ENCODE measurements at regions not wholly inside any gene's neighbourhood (a gene's known extent, or its start where the extent isn't known, plus 50 kb on each side); places are given as distances from the start of the nearest gene placed in this dataset.

DNA sequence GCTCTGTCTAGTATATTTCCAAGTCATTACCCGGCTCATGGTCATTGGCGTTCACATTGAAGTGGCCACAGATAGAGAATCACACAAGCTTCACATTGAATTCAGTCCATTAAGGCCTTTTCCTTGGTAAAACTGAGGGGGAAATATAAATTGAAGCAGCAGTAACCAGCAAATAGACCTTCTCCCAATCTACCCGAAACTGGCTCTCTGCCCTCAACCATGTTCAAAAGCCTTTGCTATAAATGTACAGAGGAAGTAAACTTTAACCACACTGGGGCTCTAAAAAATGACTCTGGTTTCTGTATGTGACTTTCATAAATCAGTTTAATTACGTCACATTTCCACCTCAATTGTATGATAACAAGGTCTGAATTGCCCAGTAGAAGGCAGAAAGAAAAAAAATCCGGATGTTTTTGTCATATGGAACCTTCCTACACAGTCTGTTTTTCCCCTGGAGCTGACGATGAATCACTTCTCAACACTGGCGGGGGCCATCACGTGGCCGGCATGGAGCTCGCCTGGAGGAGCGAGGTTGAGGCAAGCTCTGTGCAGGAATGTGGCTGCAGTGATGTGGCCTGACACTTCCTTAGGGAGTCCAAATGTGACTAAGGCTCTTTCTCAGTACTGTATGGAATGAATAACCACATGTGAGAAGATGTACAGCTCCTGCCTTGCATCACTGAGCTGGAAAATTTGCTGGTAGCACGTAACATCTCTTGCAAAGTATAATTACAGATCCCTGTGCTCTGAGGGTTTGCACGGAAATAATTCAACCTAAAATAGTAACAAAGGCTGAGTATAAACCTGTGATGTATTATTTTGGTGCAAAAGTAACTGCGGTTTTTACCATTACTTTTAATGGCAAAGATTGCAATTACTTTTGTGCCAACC is 58.6 kb upstream of the SNX9 start (continued):
- TF ChIP-seq, protein P1, sequence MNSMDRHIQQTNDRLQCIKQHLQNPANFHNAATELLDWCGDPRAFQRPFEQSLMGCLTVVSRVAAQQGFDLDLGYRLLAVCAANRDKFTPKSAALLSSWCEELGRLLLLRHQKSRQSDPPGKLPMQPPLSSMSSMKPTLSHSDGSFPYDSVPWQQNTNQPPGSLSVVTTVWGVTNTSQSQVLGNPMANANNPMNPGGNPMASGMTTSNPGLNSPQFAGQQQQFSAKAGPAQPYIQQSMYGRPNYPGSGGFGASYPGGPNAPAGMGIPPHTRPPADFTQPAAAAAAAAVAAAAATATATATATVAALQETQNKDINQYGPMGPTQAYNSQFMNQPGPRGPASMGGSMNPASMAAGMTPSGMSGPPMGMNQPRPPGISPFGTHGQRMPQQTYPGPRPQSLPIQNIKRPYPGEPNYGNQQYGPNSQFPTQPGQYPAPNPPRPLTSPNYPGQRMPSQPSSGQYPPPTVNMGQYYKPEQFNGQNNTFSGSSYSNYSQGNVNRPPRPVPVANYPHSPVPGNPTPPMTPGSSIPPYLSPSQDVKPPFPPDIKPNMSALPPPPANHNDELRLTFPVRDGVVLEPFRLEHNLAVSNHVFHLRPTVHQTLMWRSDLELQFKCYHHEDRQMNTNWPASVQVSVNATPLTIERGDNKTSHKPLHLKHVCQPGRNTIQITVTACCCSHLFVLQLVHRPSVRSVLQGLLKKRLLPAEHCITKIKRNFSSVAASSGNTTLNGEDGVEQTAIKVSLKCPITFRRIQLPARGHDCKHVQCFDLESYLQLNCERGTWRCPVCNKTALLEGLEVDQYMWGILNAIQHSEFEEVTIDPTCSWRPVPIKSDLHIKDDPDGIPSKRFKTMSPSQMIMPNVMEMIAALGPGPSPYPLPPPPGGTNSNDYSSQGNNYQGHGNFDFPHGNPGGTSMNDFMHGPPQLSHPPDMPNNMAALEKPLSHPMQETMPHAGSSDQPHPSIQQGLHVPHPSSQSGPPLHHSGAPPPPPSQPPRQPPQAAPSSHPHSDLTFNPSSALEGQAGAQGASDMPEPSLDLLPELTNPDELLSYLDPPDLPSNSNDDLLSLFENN (IDR thresholded peaks at IDR 0.05; ENCODE audit: low read depth in 2 of 2, low read length in 2 of 2), result no peak
- TF ChIP-seq ZNF668 (CRISPR knock-in tag; IDR thresholded peaks at IDR 0.05) (no peak), ZNF175 (CRISPR knock-in tag; IDR thresholded peaks at IDR 0.05; ENCODE audit: low read depth) (peak; percentile 74; the same call in 1 of the 2 replicates), BDP1 (IDR thresholded peaks at IDR 0.05; ENCODE audit: insufficient read depth, insufficient read length) (no peak), MTF1 (CRISPR knock-in tag; IDR thresholded peaks at IDR 0.05; ENCODE audit: borderline replicate concordance) (no peak), KLF13 (tag; IDR thresholded peaks at IDR 0.05; ENCODE audit: borderline replicate concordance, low read depth) (no peak), ZNF263 (CRISPR knock-in tag; IDR thresholded peaks at IDR 0.05; ENCODE audit: borderline replicate concordance) (peak; percentile 80; the same call in 1 of the 2 replicates), SRF (CRISPR knock-in tag; IDR thresholded peaks at IDR 0.05) (no peak), SMARCA5 (IDR thresholded peaks at IDR 0.05) (no peak), EGR1 (conservative IDR thresholded peaks at IDR 0.05) (no peak), RAD21 (CRISPR knock-in tag; conservative IDR thresholded peaks at IDR 0.05 in 1 of 2, IDR thresholded peaks at IDR 0.05 in 1 of 2) (peak; percentile 29 to 30), CREBBP (IDR thresholded peaks at IDR 0.05; ENCODE audit: low read depth, low read length) (no peak), SPI1 (IDR thresholded peaks at IDR 0.05; ENCODE audit: borderline replicate concordance, low read depth, low read length) (no peak), FUS (optimal IDR thresholded peaks at IDR 0.05; ENCODE audit: low read depth, low read length) (no peak), DDX20 (tag; IDR thresholded peaks at IDR 0.05; ENCODE audit: low read depth) (no peak), BCL6 (CRISPR knock-in tag; IDR thresholded peaks at IDR 0.05) (no peak), HNRNPLL (IDR thresholded peaks at IDR 0.05; ENCODE audit: low read depth, low read length, poor library complexity, severe bottlenecking) (no peak)
- TF ChIP-seq, protein P2, sequence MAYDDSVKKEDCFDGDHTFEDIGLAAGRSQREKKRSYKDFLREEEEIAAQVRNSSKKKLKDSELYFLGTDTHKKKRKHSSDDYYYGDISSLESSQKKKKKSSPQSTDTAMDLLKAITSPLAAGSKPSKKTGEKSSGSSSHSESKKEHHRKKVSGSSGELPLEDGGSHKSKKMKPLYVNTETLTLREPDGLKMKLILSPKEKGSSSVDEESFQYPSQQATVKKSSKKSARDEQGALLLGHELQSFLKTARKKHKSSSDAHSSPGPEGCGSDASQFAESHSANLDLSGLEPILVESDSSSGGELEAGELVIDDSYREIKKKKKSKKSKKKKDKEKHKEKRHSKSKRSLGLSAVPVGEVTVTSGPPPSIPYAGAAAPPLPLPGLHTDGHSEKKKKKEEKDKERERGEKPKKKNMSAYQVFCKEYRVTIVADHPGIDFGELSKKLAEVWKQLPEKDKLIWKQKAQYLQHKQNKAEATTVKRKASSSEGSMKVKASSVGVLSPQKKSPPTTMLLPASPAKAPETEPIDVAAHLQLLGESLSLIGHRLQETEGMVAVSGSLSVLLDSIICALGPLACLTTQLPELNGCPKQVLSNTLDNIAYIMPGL (CRISPR knock-in tag; IDR thresholded peaks at IDR 0.05), result no peak
- TF ChIP-seq, protein P3, sequence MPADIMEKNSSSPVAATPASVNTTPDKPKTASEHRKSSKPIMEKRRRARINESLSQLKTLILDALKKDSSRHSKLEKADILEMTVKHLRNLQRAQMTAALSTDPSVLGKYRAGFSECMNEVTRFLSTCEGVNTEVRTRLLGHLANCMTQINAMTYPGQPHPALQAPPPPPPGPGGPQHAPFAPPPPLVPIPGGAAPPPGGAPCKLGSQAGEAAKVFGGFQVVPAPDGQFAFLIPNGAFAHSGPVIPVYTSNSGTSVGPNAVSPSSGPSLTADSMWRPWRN (IDR thresholded peaks at IDR 0.05; ENCODE audit: low read depth), result no peak
- TF ChIP-seq, protein P4, sequence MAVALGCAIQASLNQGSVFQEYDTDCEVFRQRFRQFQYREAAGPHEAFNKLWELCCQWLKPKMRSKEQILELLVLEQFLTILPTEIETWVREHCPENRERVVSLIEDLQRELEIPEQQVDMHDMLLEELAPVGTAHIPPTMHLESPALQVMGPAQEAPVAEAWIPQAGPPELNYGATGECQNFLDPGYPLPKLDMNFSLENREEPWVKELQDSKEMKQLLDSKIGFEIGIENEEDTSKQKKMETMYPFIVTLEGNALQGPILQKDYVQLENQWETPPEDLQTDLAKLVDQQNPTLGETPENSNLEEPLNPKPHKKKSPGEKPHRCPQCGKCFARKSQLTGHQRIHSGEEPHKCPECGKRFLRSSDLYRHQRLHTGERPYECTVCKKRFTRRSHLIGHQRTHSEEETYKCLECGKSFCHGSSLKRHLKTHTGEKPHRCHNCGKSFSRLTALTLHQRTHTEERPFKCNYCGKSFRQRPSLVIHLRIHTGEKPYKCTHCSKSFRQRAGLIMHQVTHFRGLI (CRISPR knock-in tag; IDR thresholded peaks at IDR 0.05), result no peak

Data from K562 (cell line).